Osteocyte (in vitro differentiated cells): ENCODE measurements at regions not wholly inside any gene's neighbourhood (a gene's known extent, or its start where the extent isn't known, plus 50 kb on each side); places are given as distances from the start of the nearest gene placed in this dataset.

Experiments used
- DNase-seq: peaks from one replicate; pipeline ENCODE4 v3.0.0; 2021; ENCODE audit warnings: mixed read lengths; ENCODE audit not compliant: unreplicated experiment; ENCODE audit errors: extremely low spot score
- H3K27ac Mint-ChIP-seq: one replicate; pipeline ENCODE4 v1.8.0; 2021; ENCODE audit warnings: mild to moderate bottlenecking, mixed read lengths; ENCODE audit not compliant: unreplicated experiment
- H3K27me3 Mint-ChIP-seq: one replicate; pipeline ENCODE4 v1.8.0; 2021; ENCODE audit warnings: mixed read lengths; ENCODE audit not compliant: unreplicated experiment
- H3K36me3 Mint-ChIP-seq: one replicate; pipeline ENCODE4 v1.8.0; 2021; ENCODE audit warnings: mixed read lengths; ENCODE audit not compliant: unreplicated experiment
- H3K4me1 Mint-ChIP-seq: one replicate; pipeline ENCODE4 v1.8.0; 2021; ENCODE audit warnings: mixed read lengths; ENCODE audit not compliant: unreplicated experiment
- H3K4me3 Mint-ChIP-seq: one replicate; pipeline ENCODE4 v1.8.0; 2021; ENCODE audit warnings: mild to moderate bottlenecking, moderate library complexity, mixed read lengths; ENCODE audit not compliant: unreplicated experiment
- H3K9me3 Mint-ChIP-seq: one replicate; pipeline ENCODE4 v1.8.0; 2021; ENCODE audit warnings: mixed read lengths; ENCODE audit not compliant: unreplicated experiment
- CTCF ChIP-seq: fragments of 200-600 bp; sonication (generic); IDR thresholded peaks from 2 replicates; pipeline ENCODE4 v1.5.0; 2021; ENCODE audit warnings: antibody characterized with exemption, mild to moderate bottlenecking, moderate library complexity

GRCh38 chr3:30141927-30142326 lies 464.5 kb upstream of the TGFBR2 start:
- H3K36me3 Mint-ChIP-seq = no peaks in the 10 kb centered on the region
- DNase-seq = no peak
- peaks cover under 1% of the 10 kb centered on the region for H3K9me3 Mint-ChIP-seq
- H3K4me3 Mint-ChIP-seq = no peak overlapping the region
- H3K4me1 Mint-ChIP-seq = no peaks in the 10 kb centered on the region
- no peaks in the 10 kb centered on the region for H3K27me3 Mint-ChIP-seq
- H3K27ac Mint-ChIP-seq = no peak overlapping the region
- no peak for TF ChIP-seq CTCF

- no peak overlapping the region for H3K4me3 Mint-ChIP-seq
- DNase-seq = no peak
- no peak for TF ChIP-seq CTCF
These were observed 463.5 kb upstream of the TGFBR2 start for GRCh38 chr3:30142946-30143345.

GRCh38 chr3:30145281-30145680 lies 461.1 kb upstream of the TGFBR2 start:
- H3K36me3 Mint-ChIP-seq = peaks cover 2% of the 10 kb centered on the region
- DNase-seq = no peak
- no peak overlapping the region for H3K27ac Mint-ChIP-seq
- H3K4me3 Mint-ChIP-seq = no peak overlapping the region
- peaks cover 8% of the 10 kb centered on the region for H3K9me3 Mint-ChIP-seq
- no peaks in the 10 kb centered on the region for H3K27me3 Mint-ChIP-seq
- TF ChIP-seq CTCF = no peak
- no peaks in the 10 kb centered on the region for H3K4me1 Mint-ChIP-seq

More at GRCh38 chr3:30142946-30143345, 463.5 kb upstream of the TGFBR2 start:
- H3K36me3 Mint-ChIP-seq = no peaks in the 10 kb centered on the region
- H3K9me3 Mint-ChIP-seq = peaks cover 5% of the 10 kb centered on the region
- H3K4me1 Mint-ChIP-seq = no peaks in the 10 kb centered on the region
- no peaks in the 10 kb centered on the region for H3K27me3 Mint-ChIP-seq
- H3K27ac Mint-ChIP-seq = no peak overlapping the region

- Mint-ChIP-seq H3K27ac (no peak overlapping the region), H3K9me3 (peaks cover 8% of the 10 kb centered on the region), H3K4me1 (no peaks in the 10 kb centered on the region), H3K36me3 (peaks cover 2% of the 10 kb centered on the region), H3K4me3 (no peak overlapping the region), H3K27me3 (no peaks in the 10 kb centered on the region)
- DNase-seq = no peak
- TF ChIP-seq CTCF = no peak
These were observed 459.4 kb upstream of the TGFBR2 start for GRCh38 chr3:30146978-30147377.

- Mint-ChIP-seq H3K4me1 (peaks cover 1% of the 10 kb centered on the region), H3K27me3 (no peaks in the 10 kb centered on the region), H3K27ac (no peak overlapping the region), H3K4me3 (no peak overlapping the region), H3K36me3 (peaks cover 2% of the 10 kb centered on the region), H3K9me3 (no peaks in the 10 kb centered on the region)
- TF ChIP-seq CTCF = no peak
- no peak for DNase-seq
These were observed 451.5 kb upstream of the TGFBR2 start for GRCh38 chr3:30154853-30155252.
